Osteoblast (primary cell): ENCODE measurements at regions not wholly inside any gene's neighbourhood (a gene's known extent, or its start where the extent isn't known, plus 50 kb on each side); places are given as distances from the start of the nearest gene placed in this dataset.

Experiments used
- DNase-seq: peaks from one replicate; pipeline ENCODE4 v3.0.0; 2011; ENCODE audit warnings: low spot score, mixed read lengths; ENCODE audit not compliant: insufficient read length; ENCODE audit errors: missing footprints
- H2AFZ ChIP-seq: 2 replicates; pipeline ENCODE4 v1.6.0; 2011; ENCODE audit warnings: mild to moderate bottlenecking, low read length
- H3K27ac ChIP-seq: 2 replicates; pipeline ENCODE4 v1.5.1; 2011; ENCODE audit warnings: mild to moderate bottlenecking, low read depth, low read length, moderate library complexity
- H3K27me3 ChIP-seq: 2 replicates; pipeline ENCODE4 v1.6.0; 2012; ENCODE audit warnings: mild to moderate bottlenecking, control low read depth, inconsistent platforms, low read length, moderate library complexity; ENCODE audit not compliant: insufficient read depth
- H3K36me3 ChIP-seq: 2 replicates; pipeline ENCODE4 v1.5.1; 2011; ENCODE audit warnings: mild to moderate bottlenecking, low read length, control low read depth, moderate library complexity; ENCODE audit not compliant: insufficient read depth
- H3K4me1 ChIP-seq: 2 replicates; pipeline ENCODE4 v1.5.1; 2011; ENCODE audit warnings: mild to moderate bottlenecking, low read length, control low read depth, moderate library complexity; ENCODE audit not compliant: insufficient read depth
- H3K4me2 ChIP-seq: 2 replicates; pipeline ENCODE4 v1.6.0; 2011; ENCODE audit warnings: mild to moderate bottlenecking, low read length; ENCODE audit not compliant: insufficient read depth
- H3K4me3 ChIP-seq: fragments of 200-600 bp; sonication (generic); 3 replicates; pipeline ENCODE4 v1.5.1; 2012; ENCODE audit warnings: mild to moderate bottlenecking, low read length, inconsistent platforms; ENCODE audit not compliant: insufficient read depth
- H3K79me2 ChIP-seq: 2 replicates; pipeline ENCODE4 v1.6.0; 2012; ENCODE audit warnings: mild to moderate bottlenecking, low read length, control low read depth, inconsistent platforms; ENCODE audit not compliant: insufficient read depth
- H3K9me3 ChIP-seq: 2 replicates; pipeline ENCODE4 v1.5.1; 2011; ENCODE audit warnings: low read depth, low read length, control low read depth
- H4K20me1 ChIP-seq: 2 replicates; pipeline ENCODE4 v1.6.0; 2012; ENCODE audit warnings: mild to moderate bottlenecking, low read length, control low read depth; ENCODE audit not compliant: insufficient read depth
- TF ChIP-seq, protein P1 (sequence below): IDR thresholded peaks from 2 replicates; pipeline ENCODE4 v1.5.1; 2011; ENCODE audit warnings: mild to moderate bottlenecking, low read depth, low read length, moderate library complexity; ENCODE audit errors: extremely low read depth

DNA sequence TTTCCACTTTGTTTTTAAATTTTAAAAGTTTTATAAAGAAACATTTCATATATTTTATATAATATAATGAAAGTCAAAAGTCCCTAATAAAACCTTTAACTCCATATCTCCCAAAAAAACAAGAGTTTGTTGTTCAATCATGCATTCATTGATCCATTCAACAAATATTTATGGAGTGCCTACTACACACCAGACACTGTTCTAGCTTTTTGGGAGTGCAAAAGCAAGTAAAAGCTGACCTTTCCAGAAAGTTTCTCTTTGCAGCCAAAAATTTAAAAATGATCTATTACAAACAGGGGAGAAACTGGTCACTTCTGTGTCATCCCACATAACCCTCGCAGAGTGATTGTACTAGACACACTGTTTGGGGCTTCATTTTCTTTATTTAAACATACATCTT lies 740.0 kb upstream of the TBX3 start:
- no peaks in the 10 kb centered on the region for H3K4me1 ChIP-seq
- no peak overlapping the region for H3K27ac ChIP-seq
- DNase-seq: no peak
- TF ChIP-seq, protein P1, sequence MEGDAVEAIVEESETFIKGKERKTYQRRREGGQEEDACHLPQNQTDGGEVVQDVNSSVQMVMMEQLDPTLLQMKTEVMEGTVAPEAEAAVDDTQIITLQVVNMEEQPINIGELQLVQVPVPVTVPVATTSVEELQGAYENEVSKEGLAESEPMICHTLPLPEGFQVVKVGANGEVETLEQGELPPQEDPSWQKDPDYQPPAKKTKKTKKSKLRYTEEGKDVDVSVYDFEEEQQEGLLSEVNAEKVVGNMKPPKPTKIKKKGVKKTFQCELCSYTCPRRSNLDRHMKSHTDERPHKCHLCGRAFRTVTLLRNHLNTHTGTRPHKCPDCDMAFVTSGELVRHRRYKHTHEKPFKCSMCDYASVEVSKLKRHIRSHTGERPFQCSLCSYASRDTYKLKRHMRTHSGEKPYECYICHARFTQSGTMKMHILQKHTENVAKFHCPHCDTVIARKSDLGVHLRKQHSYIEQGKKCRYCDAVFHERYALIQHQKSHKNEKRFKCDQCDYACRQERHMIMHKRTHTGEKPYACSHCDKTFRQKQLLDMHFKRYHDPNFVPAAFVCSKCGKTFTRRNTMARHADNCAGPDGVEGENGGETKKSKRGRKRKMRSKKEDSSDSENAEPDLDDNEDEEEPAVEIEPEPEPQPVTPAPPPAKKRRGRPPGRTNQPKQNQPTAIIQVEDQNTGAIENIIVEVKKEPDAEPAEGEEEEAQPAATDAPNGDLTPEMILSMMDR: no peak
- no peaks in the 10 kb centered on the region for H3K9me3 ChIP-seq
- no peaks in the 10 kb centered on the region for H3K36me3 ChIP-seq
- H3K4me2 ChIP-seq: no peak overlapping the region
- no peaks in the 10 kb centered on the region for H3K79me2 ChIP-seq
- H3K4me3 ChIP-seq: no peak overlapping the region
- no peak overlapping the region for H2AFZ ChIP-seq
- no peaks in the 10 kb centered on the region for H3K27me3 ChIP-seq
- no peaks in the 10 kb centered on the region for H4K20me1 ChIP-seq

DNA sequence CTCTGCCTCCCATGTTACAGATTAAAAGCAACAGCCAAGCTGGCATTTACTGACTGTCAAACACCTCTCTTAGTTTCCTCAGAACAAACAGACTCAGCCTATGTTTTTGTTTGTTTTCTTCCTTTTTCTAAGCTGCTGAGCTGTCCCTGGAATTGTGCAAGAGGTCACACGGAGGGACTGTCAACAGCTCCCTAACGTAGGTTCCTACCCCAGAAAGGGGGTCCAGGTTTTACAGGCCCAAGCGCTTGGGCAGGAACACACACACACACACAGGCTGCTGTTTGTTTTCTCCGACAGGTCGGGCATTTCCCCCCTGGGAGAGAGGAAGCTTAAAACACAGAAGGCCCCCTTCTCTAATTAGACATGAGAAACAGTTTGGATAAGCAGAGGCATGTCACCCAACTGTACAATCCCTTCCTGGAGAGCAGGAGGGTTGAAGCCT lies 739.6 kb upstream of the TBX3 start:
- H3K9me3 ChIP-seq: no peaks in the 10 kb centered on the region
- H3K4me2 ChIP-seq: no peak overlapping the region
- no peaks in the 10 kb centered on the region for H4K20me1 ChIP-seq
- H3K4me1 ChIP-seq: no peaks in the 10 kb centered on the region
- H3K4me3 ChIP-seq: no peak overlapping the region
- TF ChIP-seq, protein P1: no peak
- no peak overlapping the region for H3K27ac ChIP-seq
- H3K27me3 ChIP-seq: no peaks in the 10 kb centered on the region
- no peaks in the 10 kb centered on the region for H3K79me2 ChIP-seq
- H2AFZ ChIP-seq: no peak overlapping the region
- no peak for DNase-seq
- no peaks in the 10 kb centered on the region for H3K36me3 ChIP-seq

DNA sequence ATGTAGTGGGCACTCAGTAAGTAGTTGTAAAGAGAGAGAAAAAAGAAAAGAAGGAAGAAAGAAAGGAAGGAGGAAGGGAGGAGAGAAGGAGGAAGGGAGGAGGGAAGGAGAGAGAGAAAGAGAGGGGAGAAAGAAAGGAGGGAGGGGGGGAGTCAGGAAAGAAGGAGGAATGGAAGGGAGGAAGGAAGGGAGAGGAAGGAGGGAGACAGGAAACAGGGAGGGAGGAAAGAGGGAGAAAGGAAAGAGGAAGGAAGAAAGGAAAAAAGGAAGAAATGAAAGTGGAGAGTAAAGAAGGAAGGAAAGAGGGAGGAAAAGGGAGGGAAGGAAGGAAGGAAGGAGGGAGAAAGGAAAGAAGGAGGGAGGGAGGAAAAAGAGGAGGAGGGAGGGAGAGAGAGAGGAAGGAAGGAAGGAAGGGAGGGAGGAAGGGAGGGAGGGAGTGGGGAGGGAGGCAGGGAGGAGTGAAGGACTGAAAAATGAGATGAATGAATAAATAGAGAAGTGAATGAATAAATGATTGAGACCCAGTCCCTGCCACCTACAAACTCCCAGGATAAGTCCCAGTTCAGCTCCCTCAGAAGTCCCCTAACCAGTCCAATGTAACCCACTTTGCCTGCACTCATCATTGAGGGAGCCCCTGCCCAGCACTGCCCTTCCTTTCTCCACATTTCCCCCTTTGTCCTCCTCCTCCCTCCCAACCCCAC lies 739.0 kb upstream of the TBX3 start:
- Histone ChIP-seq H3K9me3 (no peaks in the 10 kb centered on the region), H3K27me3 (no peaks in the 10 kb centered on the region), H4K20me1 (no peaks in the 10 kb centered on the region), H3K4me2 (no peak overlapping the region), H3K4me1 (no peaks in the 10 kb centered on the region), H2AFZ (no peak overlapping the region), H3K4me3 (no peak overlapping the region), H3K27ac (no peak overlapping the region), H3K79me2 (no peaks in the 10 kb centered on the region), H3K36me3 (no peaks in the 10 kb centered on the region)
- TF ChIP-seq, protein P1: no peak
- DNase-seq: no peak

DNA sequence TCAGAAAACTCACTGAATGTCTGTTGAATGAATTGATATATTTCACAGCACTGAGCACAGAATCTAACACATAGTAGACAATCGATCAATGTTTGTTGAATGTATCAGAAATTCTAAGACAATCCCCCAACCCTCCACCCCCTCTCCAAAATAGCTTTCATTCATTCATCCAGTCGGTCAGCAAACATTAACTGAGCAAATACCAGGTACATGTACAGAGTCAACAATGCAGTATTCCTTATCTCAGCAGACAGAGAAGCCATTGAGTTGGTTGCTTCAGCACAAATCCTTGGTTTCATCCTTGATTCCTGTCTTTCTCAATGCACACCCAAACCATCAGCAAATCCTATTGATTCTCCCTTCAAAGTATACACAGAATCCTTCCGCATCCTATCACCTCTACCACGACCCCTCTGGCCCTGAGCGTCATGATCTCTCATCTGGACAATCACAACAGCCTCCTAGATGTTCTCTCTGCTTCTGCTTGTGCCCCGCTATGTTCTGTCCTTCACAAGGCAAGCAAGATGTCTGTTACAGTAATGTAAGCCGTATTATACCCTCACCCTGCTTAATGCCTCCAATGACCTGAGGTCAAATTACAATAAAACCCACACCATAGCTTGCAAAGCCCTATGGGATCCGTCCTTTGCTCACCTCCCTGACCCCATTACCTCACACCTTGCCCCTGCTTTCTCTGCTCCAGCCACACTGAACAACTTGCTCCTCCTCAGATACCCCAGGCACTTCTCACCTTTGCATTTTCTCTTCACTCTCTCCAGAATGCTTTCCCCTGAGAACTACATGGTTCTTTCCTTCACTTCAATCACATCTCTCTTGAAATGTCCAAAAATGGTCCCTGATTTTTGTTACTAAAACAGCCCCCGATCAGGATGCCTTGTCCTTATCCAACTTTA lies 738.1 kb upstream of the TBX3 start:
- H3K9me3 ChIP-seq: no peaks in the 10 kb centered on the region
- H3K79me2 ChIP-seq: no peaks in the 10 kb centered on the region
- no peak overlapping the region for H2AFZ ChIP-seq
- TF ChIP-seq, protein P1: no peak
- no peaks in the 10 kb centered on the region for H4K20me1 ChIP-seq
- DNase-seq: no peak
- H3K27me3 ChIP-seq: no peaks in the 10 kb centered on the region
- H3K4me2 ChIP-seq: no peak overlapping the region
- H3K36me3 ChIP-seq: no peaks in the 10 kb centered on the region
- no peaks in the 10 kb centered on the region for H3K4me1 ChIP-seq
- no peak overlapping the region for H3K4me3 ChIP-seq
- H3K27ac ChIP-seq: no peak overlapping the region
